A172 (cell line): ENCODE measurements at regions not wholly inside any gene's neighbourhood (a gene's known extent, or its start where the extent isn't known, plus 50 kb on each side); places are given as distances from the start of the nearest gene placed in this dataset.

ENCODE experiments used
- DNase-seq: peaks from one replicate; pipeline ENCODE4 v3.0.0-alpha.2; 2015; ENCODE audit warnings: low spot score

GRCh38 chr2:174668075-174668474, 70.5 kb upstream of the WIPF1 start:
- no peak for DNase-seq

- no peak for DNase-seq
These were observed 69.8 kb upstream of the WIPF1 start for GRCh38 chr2:174667250-174667860.

GRCh38 chr2:174666845-174667244, 69.2 kb upstream of the WIPF1 start:
- no peak for DNase-seq

GRCh38 chr2:174666312-174666711, 68.7 kb upstream of the WIPF1 start:
- no peak for DNase-seq

- DNase-seq, result no peak
These were observed 66.6 kb upstream of the WIPF1 start for GRCh38 chr2:174664084-174664759.

- DNase-seq, result no peak
These were observed 65.9 kb upstream of the WIPF1 start for GRCh38 chr2:174663550-174663949.

- no peak for DNase-seq
These were observed 65.3 kb upstream of the WIPF1 start for GRCh38 chr2:174662859-174663258.

GRCh38 chr2:174662459-174662858, 64.9 kb upstream of the WIPF1 start:
- DNase-seq, result peak; percentile 31

GRCh38 chr2:174660984-174661675, 63.5 kb upstream of the WIPF1 start:
- DNase-seq, result no peak

GRCh38 chr2:174659069-174659900, 61.7 kb upstream of the WIPF1 start:
- no peak for DNase-seq

GRCh38 chr2:174656676-174657176, 59.1 kb upstream of the WIPF1 start:
- DNase-seq, result no peak

GRCh38 chr2:174656035-174656434, 58.4 kb upstream of the WIPF1 start:
- no peak for DNase-seq

GRCh38 chr2:174654419-174654941, 56.9 kb upstream of the WIPF1 start:
- DNase-seq, result no peak

- DNase-seq, result no peak
These were observed 51.3 kb upstream of the WIPF1 start for GRCh38 chr2:174648896-174649295.
